ENCODE measurements at regions not wholly inside any gene's neighbourhood (a gene's known extent, or its start where the extent isn't known, plus 50 kb on each side); places are given as distances from the start of the nearest gene placed in this dataset.
"Not testable (repeated sequence)": the region's sequence is repeated elsewhere in the genome, so short reads cannot be mapped to it uniquely, and the experiment has no call there.

- Histone ChIP-seq H4K5ac (ENCODE audit: low read depth, low read length) (no peak overlapping the region), H2AK5ac (ENCODE audit: low read depth, low read length) (no peak overlapping the region), H3K56ac (ENCODE audit: extremely low read depth, insufficient read depth, low read length) (no peak overlapping the region), H2BK20ac (ENCODE audit: low read depth, low read length) (no peak overlapping the region), H3K4me2 (ENCODE audit: low read depth, low read length) (no peak overlapping the region), H3K9ac (ENCODE audit: low read depth, low read length) (no peak overlapping the region), H3K4me1 (ENCODE audit: control insufficient read depth, insufficient read depth, low read length) (no peaks in the 10 kb centered on the region), H3K9me3 (ENCODE audit: control insufficient read depth, insufficient read depth, low read length) (peaks cover 4% of the 10 kb centered on the region), H3K4ac (ENCODE audit: low read depth, low read length) (no peak overlapping the region), H3K4me3 (ENCODE audit: insufficient read depth, low read depth, low read length) (no peak overlapping the region), H2AK9ac (replicated peaks; ENCODE audit: low read depth, low read length, poor library complexity) (no peak overlapping the region), H3K36me3 (ENCODE audit: control insufficient read depth, insufficient read depth, low read length) (no peaks in the 10 kb centered on the region), H3K14ac (replicated peaks; ENCODE audit: low read depth, low read length) (no peak overlapping the region), H3K23ac (ENCODE audit: low read depth, low read length) (no peak overlapping the region), H4K20me1 (ENCODE audit: insufficient read depth, low read length) (no peaks in the 10 kb centered on the region), H3K18ac (ENCODE audit: low read depth, low read length) (no peak overlapping the region), H2BK15ac (ENCODE audit: low read depth, low read length) (no peak overlapping the region), H2BK5ac (ENCODE audit: low read depth, low read length, poor library complexity, severe bottlenecking) (no peak overlapping the region), H4K8ac (ENCODE audit: low read depth in 2 of 2, low read length in 2 of 2) (no peak overlapping the region), H2BK120ac (ENCODE audit: low read depth, low read length) (no peak overlapping the region), H4K91ac (ENCODE audit: insufficient read depth, low read depth, low read length) (no peak overlapping the region), H3K27me3 (ENCODE audit: control insufficient read depth, insufficient read depth, low read length) (no peaks in the 10 kb centered on the region), H3K27ac (ENCODE audit: insufficient read depth, low read length) (no peak overlapping the region), H3K9me1 (ENCODE audit: insufficient read depth, low read length) (no peaks in the 10 kb centered on the region), H3K79me1 (ENCODE audit: low read depth in 1 of 2, low read length in 2 of 2) (no peaks in the 10 kb centered on the region), H2AFZ (replicated peaks; ENCODE audit: low read length, poor library complexity) (no peak overlapping the region)
- BruUV-seq (replicated peaks), result no TSS peak
- ATAC-seq (ENCODE audit: low read depth), result no peak
- POLR2A ChIA-PET (ENCODE audit: unreplicated experiment), result no interaction called here
- intact Hi-C loops (cut with micrococcal nuclease) (no loop called here), dilution Hi-C loops (cut with HindIII; ENCODE audit: low sequenced_read_pairs, unreplicated experiment) (no loop called here), in situ Hi-C loops (cut with MboI; ENCODE audit: low sequenced_read_pairs) (no loop called here)
- CTCF ChIA-PET, result no interaction called here
- TF ChIP-seq CEBPB (IDR thresholded peaks at IDR 0.05; ENCODE audit: low read depth, low read length) (no peak), BHLHE40 (IDR thresholded peaks at IDR 0.05; ENCODE audit: low read depth, low read length) (no peak), POLR2A (IDR thresholded peaks at IDR 0.05; ENCODE audit: low read depth, low read length) (no peak), MAFK (IDR thresholded peaks at IDR 0.05; ENCODE audit: low read depth, low read length) (no peak), RCOR1 (IDR thresholded peaks at IDR 0.05; ENCODE audit: insufficient replicate concordance, low read length) (no peak)
- DNase-seq, result no peak
These were observed 737.1 kb upstream of the SPRY2 start for GRCh38 chr13:81078048-81078447.

- H3K4me2 ChIP-seq (ENCODE audit: low read depth, low read length); H3K4ac ChIP-seq (ENCODE audit: low read depth, low read length); DNase-seq; H4K20me1 ChIP-seq (ENCODE audit: insufficient read depth, low read length); H3K27me3 ChIP-seq (ENCODE audit: control insufficient read depth, insufficient read depth, low read length); H3K4me3 ChIP-seq (ENCODE audit: insufficient read depth, low read depth, low read length); BruUV-seq (replicated peaks); H2AK5ac ChIP-seq (ENCODE audit: low read depth, low read length); in situ Hi-C loops (cut with MboI; ENCODE audit: low sequenced_read_pairs); H3K9me3 ChIP-seq (ENCODE audit: control insufficient read depth, insufficient read depth, low read length); H2BK15ac ChIP-seq (ENCODE audit: low read depth, low read length); H4K91ac ChIP-seq (ENCODE audit: insufficient read depth, low read depth, low read length); CTCF ChIA-PET; H2BK20ac ChIP-seq (ENCODE audit: low read depth, low read length); H2BK120ac ChIP-seq (ENCODE audit: low read depth, low read length); H3K79me1 ChIP-seq (ENCODE audit: low read depth in 1 of 2, low read length in 2 of 2); H3K9ac ChIP-seq (ENCODE audit: low read depth, low read length); POLR2A ChIA-PET (ENCODE audit: unreplicated experiment); H3K23ac ChIP-seq (ENCODE audit: low read depth, low read length); H4K8ac ChIP-seq (ENCODE audit: low read depth in 2 of 2, low read length in 2 of 2); ATAC-seq (ENCODE audit: low read depth); H3K56ac ChIP-seq (ENCODE audit: extremely low read depth, insufficient read depth, low read length); H3K27ac ChIP-seq (ENCODE audit: insufficient read depth, low read length); H2AFZ ChIP-seq (replicated peaks; ENCODE audit: low read length, poor library complexity); dilution Hi-C loops (cut with HindIII; ENCODE audit: low sequenced_read_pairs, unreplicated experiment); H3K4me1 ChIP-seq (ENCODE audit: control insufficient read depth, insufficient read depth, low read length); H3K9me1 ChIP-seq (ENCODE audit: insufficient read depth, low read length); H2BK5ac ChIP-seq (ENCODE audit: low read depth, low read length, poor library complexity, severe bottlenecking); intact Hi-C loops (cut with micrococcal nuclease); H3K14ac ChIP-seq (replicated peaks; ENCODE audit: low read depth, low read length); H2AK9ac ChIP-seq (replicated peaks; ENCODE audit: low read depth, low read length, poor library complexity); H3K36me3 ChIP-seq (ENCODE audit: control insufficient read depth, insufficient read depth, low read length); H4K5ac ChIP-seq (ENCODE audit: low read depth, low read length); H3K18ac ChIP-seq (ENCODE audit: low read depth, low read length): not testable (repeated sequence)
- WGBS, 2 experiments (ENCODE audit: extremely low coverage in 2 of 2, insufficient read length in 1 of 2), result no CpG with 5 or more reads among the region's 18 CpGs
These were observed 728.9 kb upstream of the SPRY2 start for GRCh38 chr13:81069822-81070221.

All from IMR-90 (cell line).